HEK293T (cell line): ENCODE measurements at regions not wholly inside any gene's neighbourhood (a gene's known extent, or its start where the extent isn't known, plus 50 kb on each side); places are given as distances from the start of the nearest gene placed in this dataset.
"Not testable (repeated sequence)": the region's sequence is repeated elsewhere in the genome, so short reads cannot be mapped to it uniquely, and the experiment has no call there.

Source experiments
- CTCF ChIA-PET: fragments of 350-600 bp; formaldehyde crosslinking; extraction: SDS; loops from one replicate; lab custom pipeline; 2021; ENCODE audit warnings: antibody characterized with exemption, inconsistent platforms; lab: Yijun Ruan, JAX
- POLR2A ChIA-PET: fragments of 350-600 bp; formaldehyde crosslinking; extraction: SDS; loops from one replicate; lab custom pipeline; 2020; ENCODE audit warnings: antibody characterized with exemption, inconsistent platforms; lab: Yijun Ruan, JAX
- DNase-seq: peaks from one replicate; pipeline ENCODE4 v3.0.0; 2012; ENCODE audit warnings: mixed read lengths; ENCODE audit errors: extremely low spot score
- ARNT ChIP-seq: fragments of 450-650 bp; IDR thresholded peaks from 2 replicates; pipeline ENCODE4 v1.6.1; 2017; ENCODE audit warnings: mild to moderate bottlenecking
- BHLHE40 ChIP-seq: fragments of 450-650 bp; IDR thresholded peaks from 2 replicates; pipeline ENCODE4 v1.6.1; 2016; ENCODE audit warnings: mild to moderate bottlenecking, moderate library complexity, borderline replicate concordance
- CTBP1 ChIP-seq: fragments of 450-650 bp; IDR thresholded peaks from 2 replicates; pipeline ENCODE4 v1.6.1; 2016; ENCODE audit warnings: borderline replicate concordance
- ELF4 ChIP-seq: fragments of 450-650 bp; IDR thresholded peaks from 2 replicates; pipeline ENCODE4 v1.6.1; 2017; ENCODE audit warnings: antibody characterized with exemption
- FOXA1 ChIP-seq: fragments of 450-650 bp; IDR thresholded peaks from 2 replicates; pipeline ENCODE4 v1.6.1; 2016; ENCODE audit warnings: mild to moderate bottlenecking
- FOXK2 ChIP-seq: fragments of 450-650 bp; IDR thresholded peaks from 2 replicates; pipeline ENCODE4 v1.6.1; 2016; ENCODE audit warnings: mild to moderate bottlenecking
- FOXM1 ChIP-seq: fragments of 450-650 bp; IDR thresholded peaks from 2 replicates; pipeline ENCODE4 v1.6.1; 2017; ENCODE audit warnings: mild to moderate bottlenecking, borderline replicate concordance
- HDGF ChIP-seq: fragments of 450-650 bp; IDR thresholded peaks from 2 replicates; pipeline ENCODE4 v1.6.1; 2017; ENCODE audit warnings: antibody characterized with exemption, borderline replicate concordance
- L3MBTL2 ChIP-seq: fragments of 450-650 bp; conservative IDR thresholded peaks from 2 replicates; pipeline ENCODE4 v1.6.1; 2016; ENCODE audit warnings: mild to moderate bottlenecking
- LEF1 ChIP-seq: fragments of 450-650 bp; IDR thresholded peaks from 2 replicates; pipeline ENCODE4 v1.6.1; 2017; ENCODE audit warnings: mild to moderate bottlenecking, borderline replicate concordance
- NFRKB ChIP-seq: fragments of 450-650 bp; IDR thresholded peaks from 2 replicates; pipeline ENCODE4 v1.6.1; 2016; ENCODE audit warnings: mild to moderate bottlenecking, moderate library complexity
- SP1 ChIP-seq: fragments of 450-650 bp; IDR thresholded peaks from 2 replicates; pipeline ENCODE4 v1.6.1; 2017
- SUZ12 ChIP-seq: fragments of 450-650 bp; IDR thresholded peaks from 2 replicates; pipeline ENCODE4 v1.6.1; 2016; ENCODE audit warnings: mild to moderate bottlenecking
- TARDBP ChIP-seq: fragments of 450-650 bp; IDR thresholded peaks from 2 replicates; pipeline ENCODE4 v1.6.1; 2016
- ZNF384 ChIP-seq: fragments of 450-650 bp; IDR thresholded peaks from 2 replicates; pipeline ENCODE4 v1.6.1; 2016
- TF ChIP-seq, protein P1 (sequence below): fragments of 450-650 bp; IDR thresholded peaks from 2 replicates; pipeline ENCODE4 v1.6.1; 2016

DNA sequence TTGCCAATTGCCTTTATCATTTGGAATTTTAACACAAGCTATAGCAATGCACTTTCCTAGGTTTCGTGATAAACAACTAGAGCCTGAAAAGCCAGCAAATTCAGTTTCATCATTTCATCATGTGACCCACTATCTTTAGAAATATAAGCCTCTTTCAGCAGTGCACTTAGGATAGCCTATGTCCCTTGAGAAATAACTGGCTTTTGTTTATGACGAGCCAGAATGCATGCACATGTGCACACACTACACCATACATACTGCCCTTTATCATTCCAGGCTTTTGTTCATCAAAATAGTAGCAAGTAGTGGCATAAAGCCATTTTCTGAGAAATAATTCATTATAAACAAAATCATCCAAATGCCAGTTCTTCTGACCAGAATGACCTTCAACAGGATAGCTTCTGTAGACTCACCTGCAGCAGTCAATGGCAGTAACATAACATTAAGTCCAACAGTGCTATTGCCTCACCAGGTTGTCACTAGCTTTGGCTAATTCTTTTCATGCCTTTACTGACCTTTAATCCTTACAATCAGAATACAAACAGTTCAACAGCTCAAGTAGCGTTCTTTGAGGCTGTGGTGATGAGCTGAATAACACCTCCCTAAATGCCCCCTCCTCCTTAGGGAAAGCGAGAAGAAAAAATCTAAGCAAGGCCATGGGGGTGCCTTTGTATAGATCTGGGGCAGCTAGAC, 132.3 kb upstream of the SMARCA2 start:
- TF ChIP-seq ELF4 = no peak
- TF ChIP-seq FOXA1 = no peak
- no peak for TF ChIP-seq BHLHE40
- TF ChIP-seq TARDBP = no peak
- TF ChIP-seq L3MBTL2 = no peak
- no peak for TF ChIP-seq SUZ12
- CTCF ChIA-PET = no interaction called here
- POLR2A ChIA-PET = no interaction called here
- DNase-seq = no peak

- no peak for DNase-seq
- ChIA-PET POLR2A (no interaction called here), CTCF (no interaction called here)
- TF ChIP-seq, protein P1, sequence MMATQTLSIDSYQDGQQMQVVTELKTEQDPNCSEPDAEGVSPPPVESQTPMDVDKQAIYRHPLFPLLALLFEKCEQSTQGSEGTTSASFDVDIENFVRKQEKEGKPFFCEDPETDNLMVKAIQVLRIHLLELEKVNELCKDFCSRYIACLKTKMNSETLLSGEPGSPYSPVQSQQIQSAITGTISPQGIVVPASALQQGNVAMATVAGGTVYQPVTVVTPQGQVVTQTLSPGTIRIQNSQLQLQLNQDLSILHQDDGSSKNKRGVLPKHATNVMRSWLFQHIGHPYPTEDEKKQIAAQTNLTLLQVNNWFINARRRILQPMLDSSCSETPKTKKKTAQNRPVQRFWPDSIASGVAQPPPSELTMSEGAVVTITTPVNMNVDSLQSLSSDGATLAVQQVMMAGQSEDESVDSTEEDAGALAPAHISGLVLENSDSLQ = no peak
- TF ChIP-seq NFRKB (no peak), ELF4 (no peak), ZNF384 (no peak), FOXA1 (no peak), FOXK2 (no peak)
These were observed 124.9 kb upstream of the SMARCA2 start for GRCh38 chr9:1890201-1890600.

DNA sequence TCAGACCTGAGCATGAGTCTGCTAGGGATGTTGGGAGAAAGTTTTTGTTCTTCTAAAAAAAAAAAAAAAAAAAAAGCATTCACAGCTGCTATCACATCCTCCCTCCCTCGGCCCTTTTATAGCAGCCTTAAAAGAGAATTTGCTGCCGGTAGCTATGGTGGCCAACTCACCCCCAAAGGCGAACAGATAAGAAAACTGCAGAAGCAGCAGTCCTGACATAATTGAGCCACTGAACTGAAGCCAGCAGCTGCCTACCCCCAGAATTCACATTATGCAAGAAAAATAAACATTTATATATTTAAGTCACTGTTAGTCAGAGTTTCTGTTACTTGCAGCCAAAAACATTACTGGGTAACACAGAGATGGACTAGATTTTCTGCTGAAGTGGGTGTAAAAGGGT, 124.3 kb upstream of the SMARCA2 start:
- POLR2A ChIA-PET = no interaction called here
- CTCF ChIA-PET = no interaction called here
- no peak for DNase-seq
- TF ChIP-seq, protein P1 = no peak
- TF ChIP-seq CTBP1 (no peak), L3MBTL2 (no peak), FOXM1 (no peak), TARDBP (no peak), FOXK2 (no peak), FOXA1 (no peak)

- CTCF ChIA-PET = not testable (repeated sequence)
These were observed 112.0 kb upstream of the SMARCA2 start for GRCh38 chr9:1903080-1903704.

DNA sequence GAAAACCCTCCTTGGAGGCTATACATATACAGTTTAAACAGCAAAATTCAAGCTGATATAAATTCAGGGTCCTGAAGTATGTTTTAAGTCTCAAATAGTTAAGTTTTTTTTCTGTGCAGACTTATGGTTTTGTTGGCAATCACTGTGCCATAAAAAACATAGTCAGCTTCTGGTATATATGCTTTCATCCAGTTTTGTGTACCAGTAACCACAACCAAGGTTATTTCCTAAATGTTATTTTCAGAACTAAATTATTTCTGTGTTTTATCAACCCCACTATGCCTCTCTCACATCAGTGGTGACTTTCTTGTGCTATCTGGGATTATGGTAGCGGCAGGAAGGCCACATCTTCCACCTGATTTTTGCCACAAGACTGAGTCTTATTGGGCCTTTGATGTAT, 107.7 kb upstream of the SMARCA2 start:
- ChIA-PET POLR2A (no interaction called here), CTCF (no interaction called here)
- DNase-seq = no peak
- TF ChIP-seq L3MBTL2 = no peak

More at GRCh38 chr9:1903080-1903704, 112.0 kb upstream of the SMARCA2 start:
- POLR2A ChIA-PET, DNase-seq: not testable (repeated sequence)

DNA sequence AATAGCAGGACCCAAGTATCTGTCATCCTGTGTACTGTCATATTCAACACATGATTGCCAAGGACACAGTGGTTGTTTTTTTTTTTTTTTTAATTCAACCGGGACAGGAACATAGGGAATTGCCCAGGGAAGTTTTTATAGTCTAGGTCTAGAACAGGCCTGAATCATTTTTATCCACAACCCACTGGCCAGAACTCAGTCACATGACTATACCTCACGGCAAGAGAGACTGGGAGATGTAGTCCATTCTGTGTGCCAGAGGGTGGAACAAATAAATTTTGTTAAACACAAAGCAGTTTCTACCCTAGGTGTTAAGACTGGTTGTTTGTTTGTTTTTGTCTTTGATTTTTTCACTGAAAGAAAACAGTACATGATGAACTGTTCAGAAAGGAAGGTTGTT, 105.8 kb upstream of the SMARCA2 start:
- POLR2A ChIA-PET = no interaction called here
- no peak for TF ChIP-seq FOXA1
- TF ChIP-seq ELF4 = no peak
- no peak for TF ChIP-seq TARDBP
- TF ChIP-seq ZNF384 = no peak
- TF ChIP-seq NFRKB = no peak
- no peak for TF ChIP-seq FOXM1
- TF ChIP-seq SUZ12 = no peak
- no peak for TF ChIP-seq SP1
- TF ChIP-seq HDGF = no peak
- no peak for TF ChIP-seq CTBP1
- no peak for TF ChIP-seq LEF1
- no peak for TF ChIP-seq FOXK2
- TF ChIP-seq ARNT = no peak
- TF ChIP-seq, protein P1 = no peak
- no peak for TF ChIP-seq L3MBTL2

DNA sequence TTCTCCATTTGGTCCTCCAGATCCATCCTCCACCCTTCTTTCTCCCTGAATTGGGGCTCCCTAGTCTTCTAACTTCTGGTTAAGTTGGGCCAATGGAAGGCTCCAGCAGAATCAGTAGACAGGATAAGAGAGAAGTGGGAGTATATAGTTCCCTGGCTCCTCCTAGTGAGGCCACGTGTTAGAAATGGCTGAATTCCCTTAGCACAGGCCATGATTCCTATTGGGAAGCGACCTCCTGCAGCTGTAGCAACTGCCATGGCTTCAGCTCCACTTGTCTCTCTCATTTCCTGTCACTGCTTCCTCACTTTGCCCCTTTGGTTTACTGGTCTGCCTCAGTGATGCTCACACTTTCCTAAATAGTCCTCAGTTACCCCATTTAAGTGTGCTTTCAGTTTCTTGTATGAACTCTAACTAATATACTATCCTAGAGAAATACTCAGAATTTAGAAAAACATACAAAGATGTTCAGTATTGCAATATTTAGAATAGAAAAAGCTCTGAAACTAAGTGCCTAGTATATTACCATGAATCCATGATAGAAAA, 104.8 kb upstream of the SMARCA2 start:
- ChIA-PET CTCF (no interaction called here), POLR2A (no interaction called here)

More for the DNA sequence above, 105.8 kb upstream of the SMARCA2 start:
- CTCF ChIA-PET = no interaction called here
- DNase-seq = no peak

More for the DNA sequence above, 104.8 kb upstream of the SMARCA2 start:
- TF ChIP-seq SUZ12 = no peak
- TF ChIP-seq, protein P1 = no peak
- no peak for TF ChIP-seq L3MBTL2
- no peak for TF ChIP-seq FOXK2
- no peak for TF ChIP-seq ELF4
- TF ChIP-seq BHLHE40 = no peak
- no peak for TF ChIP-seq TARDBP
- no peak for TF ChIP-seq HDGF
- no peak for TF ChIP-seq FOXM1
- TF ChIP-seq CTBP1 = no peak
- TF ChIP-seq LEF1 = no peak
- no peak for TF ChIP-seq SP1
- no peak for TF ChIP-seq ARNT
- TF ChIP-seq FOXA1 = no peak
- no peak for TF ChIP-seq ZNF384
- no peak for TF ChIP-seq NFRKB
- DNase-seq = no peak
